Epithelial cell of esophagus (primary cell): ENCODE measurements at regions not wholly inside any gene's neighbourhood (a gene's known extent, or its start where the extent isn't known, plus 50 kb on each side); places are given as distances from the start of the nearest gene placed in this dataset.

Experiments
- DNase-seq: peaks from one replicate; pipeline ENCODE4 v3.0.0; 2010; ENCODE audit warnings: low read depth
- H3K4me3 ChIP-seq: 2 replicates; pipeline ENCODE4 v1.5.1; 2011; ENCODE audit warnings: mild to moderate bottlenecking, low read length, control low read depth
- TF ChIP-seq, protein P1 (sequence below): IDR thresholded peaks from 2 replicates; pipeline ENCODE4 v1.5.1; 2011; ENCODE audit warnings: low read depth, mild to moderate bottlenecking, low read length, control low read depth, inconsistent platforms; ENCODE audit not compliant: insufficient read depth; ENCODE audit errors: missing control alignments

DNA sequence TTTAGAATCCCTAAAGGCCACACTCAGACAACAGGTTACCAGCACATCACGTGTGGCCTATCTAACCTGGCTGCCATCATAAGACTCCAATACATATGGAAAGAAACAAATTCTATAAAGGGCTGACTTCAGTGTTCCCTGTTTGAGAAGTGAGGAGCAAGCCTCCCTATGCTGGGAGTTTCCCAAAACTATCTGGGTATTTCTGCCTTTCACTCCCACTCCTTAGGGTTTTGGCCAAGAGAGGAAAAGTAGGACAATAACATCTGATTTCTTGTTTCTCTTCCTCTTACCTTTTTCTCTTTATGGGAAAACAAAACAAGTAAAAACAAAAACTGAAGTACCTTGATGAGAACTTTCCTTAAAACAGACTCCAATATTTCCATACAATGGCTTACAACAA is 121.5 kb upstream of the COL8A1 start:
- no peak overlapping the region for H3K4me3 ChIP-seq
- TF ChIP-seq, protein P1, sequence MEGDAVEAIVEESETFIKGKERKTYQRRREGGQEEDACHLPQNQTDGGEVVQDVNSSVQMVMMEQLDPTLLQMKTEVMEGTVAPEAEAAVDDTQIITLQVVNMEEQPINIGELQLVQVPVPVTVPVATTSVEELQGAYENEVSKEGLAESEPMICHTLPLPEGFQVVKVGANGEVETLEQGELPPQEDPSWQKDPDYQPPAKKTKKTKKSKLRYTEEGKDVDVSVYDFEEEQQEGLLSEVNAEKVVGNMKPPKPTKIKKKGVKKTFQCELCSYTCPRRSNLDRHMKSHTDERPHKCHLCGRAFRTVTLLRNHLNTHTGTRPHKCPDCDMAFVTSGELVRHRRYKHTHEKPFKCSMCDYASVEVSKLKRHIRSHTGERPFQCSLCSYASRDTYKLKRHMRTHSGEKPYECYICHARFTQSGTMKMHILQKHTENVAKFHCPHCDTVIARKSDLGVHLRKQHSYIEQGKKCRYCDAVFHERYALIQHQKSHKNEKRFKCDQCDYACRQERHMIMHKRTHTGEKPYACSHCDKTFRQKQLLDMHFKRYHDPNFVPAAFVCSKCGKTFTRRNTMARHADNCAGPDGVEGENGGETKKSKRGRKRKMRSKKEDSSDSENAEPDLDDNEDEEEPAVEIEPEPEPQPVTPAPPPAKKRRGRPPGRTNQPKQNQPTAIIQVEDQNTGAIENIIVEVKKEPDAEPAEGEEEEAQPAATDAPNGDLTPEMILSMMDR, result no peak
- no peak for DNase-seq

DNA sequence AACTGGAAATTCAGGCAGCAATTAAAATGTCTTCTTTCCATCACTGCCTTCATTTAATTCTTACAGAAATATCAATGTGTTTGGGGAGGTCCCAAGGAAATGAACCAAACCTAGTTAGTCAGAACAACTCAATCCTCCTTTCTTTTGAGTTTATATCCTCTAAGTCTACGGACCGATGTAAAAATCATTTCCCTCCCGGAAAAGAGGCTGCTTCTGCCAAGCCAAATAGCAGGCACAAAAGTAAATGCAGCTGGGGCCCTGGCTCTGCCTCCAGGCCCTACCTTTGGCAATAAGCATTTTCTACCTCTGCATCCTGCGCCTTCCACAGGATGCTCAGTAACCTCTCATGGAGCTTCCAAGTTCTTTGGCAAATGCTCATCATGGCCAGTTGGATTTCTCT is 122.5 kb upstream of the COL8A1 start:
- no peak overlapping the region for H3K4me3 ChIP-seq
- DNase-seq, result no peak
- TF ChIP-seq, protein P1, result no peak

GRCh38 chr3:99509224-99509623 is 129.2 kb upstream of the COL8A1 start:
- no peak for DNase-seq
- TF ChIP-seq, protein P1, result no peak

DNA sequence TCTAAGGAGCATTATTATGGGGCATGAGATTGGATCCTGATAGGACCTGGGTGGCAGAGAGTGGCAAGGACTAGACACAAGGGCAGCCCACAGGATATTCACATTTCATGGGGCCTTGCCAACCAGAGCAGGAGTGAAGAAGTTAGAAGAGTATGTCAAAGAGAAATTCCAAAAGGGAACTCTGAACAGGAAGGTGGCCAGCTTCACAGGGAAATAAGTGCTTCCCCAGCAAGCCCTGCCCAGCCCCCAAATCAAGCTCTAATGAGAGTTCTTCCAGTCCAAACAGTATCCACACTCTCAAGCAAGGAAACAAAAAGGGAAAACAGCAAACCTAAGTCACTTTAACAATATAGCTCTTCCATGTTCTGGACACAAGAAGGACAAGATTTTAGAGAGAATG is 130.2 kb upstream of the COL8A1 start:
- no peak for DNase-seq
- H3K4me3 ChIP-seq, result no peak overlapping the region
- TF ChIP-seq, protein P1, result no peak

More at GRCh38 chr3:99509224-99509623, 129.2 kb upstream of the COL8A1 start:
- no peak overlapping the region for H3K4me3 ChIP-seq

DNA sequence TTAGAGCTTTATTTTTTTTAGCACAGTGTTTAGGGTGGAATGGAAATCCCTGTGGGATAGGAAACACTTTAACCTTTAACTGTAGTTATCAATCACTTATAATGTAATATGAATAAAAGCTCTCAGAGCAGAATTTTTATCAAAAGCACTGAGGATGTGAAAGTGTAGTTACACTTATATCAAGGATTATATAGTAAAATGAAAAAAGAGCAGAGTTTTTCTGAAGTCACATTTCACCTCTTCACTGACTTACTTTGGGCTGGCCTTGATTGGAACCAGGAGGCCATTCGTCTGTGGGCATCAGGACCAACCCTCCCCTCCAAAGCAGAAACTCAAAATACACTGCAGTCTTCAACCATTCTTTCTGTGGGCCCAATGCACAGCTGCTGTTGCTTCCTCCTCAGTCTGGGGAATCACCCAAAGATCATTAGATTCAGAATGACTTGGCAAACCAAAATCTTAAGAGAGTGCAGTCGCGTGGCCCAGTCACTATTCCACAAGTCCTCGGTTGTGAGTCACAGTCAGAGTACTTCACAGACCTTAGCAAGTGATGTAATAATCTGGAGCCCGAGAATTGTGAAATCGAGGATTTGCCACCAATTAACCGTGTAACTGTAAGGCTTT is 132.6 kb upstream of the COL8A1 start:
- TF ChIP-seq, protein P1, result no peak
- H3K4me3 ChIP-seq, result no peak overlapping the region
- DNase-seq, result peak; percentile 38

DNA sequence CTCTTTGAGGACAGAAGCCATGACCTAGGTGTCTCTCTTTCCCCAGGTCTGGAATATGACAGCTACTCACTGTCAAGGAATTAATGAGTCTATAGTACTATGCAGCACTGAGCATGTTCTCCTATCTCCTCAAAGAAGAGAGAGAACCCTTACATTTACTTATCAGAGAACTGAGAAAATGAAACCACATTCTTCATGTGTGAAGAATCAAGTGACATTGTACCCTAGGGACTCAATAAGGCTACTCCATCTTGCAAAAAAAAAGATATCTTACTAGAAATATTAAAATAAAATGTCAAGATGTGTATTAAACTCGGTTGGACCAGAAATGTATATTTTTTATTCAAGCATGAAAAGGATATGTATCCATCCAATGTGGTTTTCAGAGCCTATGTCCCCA is 133.2 kb upstream of the COL8A1 start:
- H3K4me3 ChIP-seq, result no peak overlapping the region
- TF ChIP-seq, protein P1, result no peak
- no peak for DNase-seq

DNA sequence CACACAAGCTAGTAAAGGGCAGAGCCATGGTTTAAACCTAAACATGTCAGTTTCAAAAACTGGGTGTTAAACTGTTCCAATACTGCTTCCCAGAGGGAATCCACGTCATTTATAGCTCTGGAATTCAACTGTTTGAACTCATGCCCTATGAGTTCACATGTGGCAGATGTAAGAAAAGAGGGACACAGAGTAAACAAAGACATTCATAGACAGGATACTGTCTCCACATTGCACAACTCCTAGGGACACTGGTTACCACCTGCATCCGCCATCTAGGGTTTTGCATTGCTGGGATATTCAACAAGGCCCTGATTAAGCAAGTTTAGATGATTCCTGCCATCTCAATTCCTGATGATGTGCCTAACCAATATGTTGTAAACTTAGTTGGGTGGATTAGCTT is 134.1 kb upstream of the COL8A1 start:
- no peak overlapping the region for H3K4me3 ChIP-seq
- TF ChIP-seq, protein P1, result no peak
- DNase-seq, result no peak
